Embryonic facial prominence (tissue), 1 donor: ENCODE measurements at regions not wholly inside any gene's neighbourhood (a gene's known extent, or its start where the extent isn't known, plus 50 kb on each side); places are given as distances from the start of the nearest gene placed in this dataset.
A peak's percentile ranks its signal among the peaks of the same experiment; 100 is the strongest.

ENCODE experiments used
- DNase-seq: peaks from one replicate; pipeline ENCODE4 v3.0.0-alpha.2; 2016; ENCODE audit errors: extremely low spot score

DNA sequence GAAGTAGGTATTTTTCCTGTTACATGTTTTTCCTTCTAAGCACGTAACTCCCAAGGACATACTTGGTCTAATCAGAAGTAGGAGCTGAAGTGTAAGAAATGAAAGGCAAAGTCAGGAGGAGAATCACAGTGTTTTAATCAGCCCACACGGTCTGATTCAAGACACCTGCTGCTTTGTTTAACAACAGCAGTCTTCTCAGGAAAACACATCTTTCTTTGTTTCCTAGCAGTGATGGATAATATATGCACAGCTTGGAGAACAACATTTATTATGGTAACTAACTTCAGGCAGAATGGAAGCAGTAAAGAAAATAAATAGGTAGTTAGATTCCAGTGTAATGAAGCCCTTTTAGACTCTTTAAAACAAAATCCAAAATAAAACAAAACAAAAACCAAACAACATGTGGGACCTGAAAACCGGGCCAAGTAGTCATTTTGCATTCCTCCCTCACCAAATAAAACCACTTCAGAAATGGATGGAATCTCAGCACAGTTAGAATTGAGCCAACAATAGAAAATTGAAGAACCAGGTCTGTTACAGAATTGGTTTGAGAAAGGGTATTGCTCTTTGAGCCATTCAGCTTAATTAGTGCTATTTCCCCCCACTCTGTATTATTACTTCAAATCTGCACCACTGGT lies 61.1 kb upstream of the UGP2 start:
- DNase-seq = no peak

DNA sequence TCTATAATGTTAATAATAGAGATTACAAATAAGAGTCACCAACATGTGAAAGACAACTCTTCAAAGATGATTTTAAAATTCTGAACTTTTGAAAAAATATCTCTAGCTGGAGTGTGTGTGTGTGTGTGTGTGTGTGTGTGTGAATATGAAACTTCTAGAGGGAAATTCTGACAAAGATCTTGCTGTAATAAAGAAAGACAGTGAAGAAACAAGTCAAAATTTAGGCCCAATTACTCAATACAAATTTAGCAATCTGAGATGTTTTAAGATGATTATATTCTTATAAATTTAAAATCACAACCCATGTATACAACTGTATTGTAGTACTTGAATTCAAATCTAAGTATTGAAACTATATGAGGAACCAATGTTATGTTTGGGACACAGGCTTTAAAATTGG lies 57.2 kb upstream of the UGP2 start:
- DNase-seq = no peak

DNA sequence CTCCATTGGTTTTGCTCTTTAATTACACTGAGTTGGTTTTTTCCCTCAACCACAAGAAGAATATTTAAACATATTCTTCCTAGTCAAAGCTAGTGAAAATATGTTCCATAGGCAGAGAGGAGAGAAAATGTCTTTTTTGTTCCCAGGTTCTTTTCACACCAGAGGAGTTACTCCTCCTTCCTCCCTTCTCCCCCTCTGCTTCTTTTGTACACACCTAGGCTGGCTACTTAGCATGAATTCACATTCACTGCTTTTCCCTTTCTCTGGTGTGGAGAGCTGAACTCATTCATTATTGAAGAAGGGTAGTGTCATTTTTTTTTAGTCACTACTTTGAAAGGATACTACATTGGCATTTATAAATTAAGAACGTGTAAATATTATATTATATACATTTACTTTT lies 56.6 kb upstream of the UGP2 start:
- DNase-seq = no peak

DNA sequence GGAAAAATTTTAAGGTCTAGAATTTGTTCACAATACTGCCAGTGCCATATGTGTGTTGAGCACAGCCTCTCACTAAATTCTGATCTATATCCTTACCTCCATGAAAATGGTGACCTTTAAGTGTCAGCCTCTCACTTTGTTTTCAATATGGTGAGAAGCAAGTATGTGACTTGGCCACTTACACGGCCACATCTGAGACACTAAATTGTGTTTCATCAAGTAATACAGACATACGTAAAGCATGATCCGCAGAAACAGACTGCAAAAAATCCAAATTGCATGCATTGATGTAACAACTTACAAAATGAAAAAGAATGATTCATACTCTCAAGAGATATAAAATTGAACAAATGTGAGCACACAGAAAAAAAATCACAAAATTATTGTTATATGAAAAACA lies 55.2 kb upstream of the UGP2 start:
- no peak for DNase-seq

DNA sequence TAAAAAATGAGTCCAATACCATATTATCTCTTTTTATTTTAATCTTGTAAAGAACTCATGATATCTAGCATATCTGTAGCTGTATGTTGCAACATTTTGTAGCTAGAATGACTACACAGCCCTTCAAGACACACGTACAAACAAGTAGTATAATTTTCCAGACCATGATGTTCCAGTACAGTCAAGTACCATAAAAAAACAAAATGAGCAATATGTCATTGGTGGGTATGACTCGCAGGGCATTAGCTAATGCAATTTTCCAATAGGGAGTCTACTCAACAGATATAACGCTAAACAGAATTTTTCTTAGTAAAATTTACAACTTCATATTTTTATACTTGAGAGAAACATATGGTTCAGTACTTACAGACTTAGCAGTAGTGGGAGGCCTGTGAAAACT lies 53.6 kb upstream of the UGP2 start:
- no peak for DNase-seq

GRCh38 chr2:63789338-63790020 lies 52.2 kb upstream of the UGP2 start:
- peak; percentile 28 for DNase-seq

GRCh38 chr2:63790491-63790890 lies 51.2 kb upstream of the UGP2 start:
- DNase-seq = no peak

DNA sequence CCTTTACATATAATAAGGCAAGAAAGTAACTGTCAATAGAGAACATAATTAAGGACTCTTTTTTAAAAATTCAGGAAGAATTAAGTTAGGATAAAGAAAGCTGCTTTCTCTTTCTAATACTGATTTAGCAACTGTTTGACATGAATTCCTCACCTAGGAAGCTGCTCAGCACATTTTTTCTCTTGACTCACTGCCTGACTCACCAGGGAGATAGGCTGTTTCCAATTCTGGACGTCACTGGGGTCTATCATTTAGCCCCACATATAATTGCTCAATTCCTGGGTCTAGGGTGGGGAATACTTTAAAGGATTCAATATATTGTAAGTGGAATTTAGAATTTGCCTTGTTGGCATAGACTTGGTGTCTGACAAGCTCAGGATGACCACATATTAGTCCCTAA lies 50.8 kb upstream of the UGP2 start:
- no peak for DNase-seq

- no peak for DNase-seq
Observed at GRCh38 chr2:63791387-63791786, 50.3 kb upstream of the UGP2 start.
